ENCODE measurements at regions not wholly inside any gene's neighbourhood (a gene's known extent, or its start where the extent isn't known, plus 50 kb on each side); places are given as distances from the start of the nearest gene placed in this dataset.

DNA sequence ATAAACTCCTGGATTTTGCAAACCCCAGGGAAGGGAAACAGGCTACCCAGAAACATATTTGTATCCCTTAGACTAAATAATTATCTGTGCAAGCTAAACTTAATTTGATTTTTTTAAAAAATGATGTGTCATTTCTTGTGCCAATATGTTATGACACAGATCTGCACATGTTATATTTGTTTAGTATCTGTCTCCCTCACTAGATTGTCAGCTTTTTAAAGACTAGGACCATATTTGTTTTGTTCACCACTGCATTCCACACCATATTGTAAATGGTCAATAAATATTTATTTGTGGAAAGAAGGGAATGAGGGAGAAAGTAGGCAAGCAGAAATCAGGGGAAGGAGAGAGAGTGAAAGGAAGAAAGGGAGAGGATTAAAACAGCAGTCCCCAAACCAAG, 143.3 kb upstream of the TNPO1 start:
- Histone ChIP-seq H3K9me2 (ENCODE audit: insufficient read depth, low read length) (no peaks in the 10 kb centered on the region), H3K9ac (ENCODE audit: low read length) (no peak overlapping the region), H4K20me1 (ENCODE audit: insufficient read depth) (no peaks in the 10 kb centered on the region), H2AFZ (ENCODE audit: low read depth, low read length) (no peak overlapping the region), H3K4me3 (ENCODE audit: low read length) (no peak overlapping the region), H3K79me2 (replicated peaks; ENCODE audit: insufficient read depth, low read length) (no peaks in the 10 kb centered on the region), H3K4me2 (ENCODE audit: low read length) (no peak overlapping the region), H3K27me3 (ENCODE audit: insufficient read depth, low read depth, low read length) (no peaks in the 10 kb centered on the region), H3K9me3 (ENCODE audit: low read length) (peaks cover 4% of the 10 kb centered on the region), H3K36me3 (ENCODE audit: insufficient read depth, low read length) (no peaks in the 10 kb centered on the region), H3K27ac (ENCODE audit: low read length) (no peak overlapping the region), H3F3A (ENCODE audit: insufficient read depth, low read length, poor library complexity, severe bottlenecking) (no peaks in the 10 kb centered on the region)
- TF ChIP-seq POLR2AphosphoS5 (IDR thresholded peaks at IDR 0.05) (no peak), EZH2 (IDR thresholded peaks at IDR 0.05; ENCODE audit: borderline replicate concordance, insufficient read depth, low read length, poor library complexity, severe bottlenecking) (no peak), SMC3 (conservative IDR thresholded peaks at IDR 0.05; ENCODE audit: poor library complexity) (no peak), EP300 (conservative IDR thresholded peaks at IDR 0.05; ENCODE audit: poor library complexity, severe bottlenecking) (no peak), RAD21 (conservative IDR thresholded peaks at IDR 0.05) (no peak), TAF1 (IDR thresholded peaks at IDR 0.05; ENCODE audit: low read depth) (no peak), MXI1 (conservative IDR thresholded peaks at IDR 0.05; ENCODE audit: poor library complexity, severe bottlenecking) (no peak)
- TF ChIP-seq, protein P1, sequence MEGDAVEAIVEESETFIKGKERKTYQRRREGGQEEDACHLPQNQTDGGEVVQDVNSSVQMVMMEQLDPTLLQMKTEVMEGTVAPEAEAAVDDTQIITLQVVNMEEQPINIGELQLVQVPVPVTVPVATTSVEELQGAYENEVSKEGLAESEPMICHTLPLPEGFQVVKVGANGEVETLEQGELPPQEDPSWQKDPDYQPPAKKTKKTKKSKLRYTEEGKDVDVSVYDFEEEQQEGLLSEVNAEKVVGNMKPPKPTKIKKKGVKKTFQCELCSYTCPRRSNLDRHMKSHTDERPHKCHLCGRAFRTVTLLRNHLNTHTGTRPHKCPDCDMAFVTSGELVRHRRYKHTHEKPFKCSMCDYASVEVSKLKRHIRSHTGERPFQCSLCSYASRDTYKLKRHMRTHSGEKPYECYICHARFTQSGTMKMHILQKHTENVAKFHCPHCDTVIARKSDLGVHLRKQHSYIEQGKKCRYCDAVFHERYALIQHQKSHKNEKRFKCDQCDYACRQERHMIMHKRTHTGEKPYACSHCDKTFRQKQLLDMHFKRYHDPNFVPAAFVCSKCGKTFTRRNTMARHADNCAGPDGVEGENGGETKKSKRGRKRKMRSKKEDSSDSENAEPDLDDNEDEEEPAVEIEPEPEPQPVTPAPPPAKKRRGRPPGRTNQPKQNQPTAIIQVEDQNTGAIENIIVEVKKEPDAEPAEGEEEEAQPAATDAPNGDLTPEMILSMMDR (IDR thresholded peaks at IDR 0.05; ENCODE audit: poor library complexity, severe bottlenecking), result no peak
- TF ChIP-seq, protein P2, sequence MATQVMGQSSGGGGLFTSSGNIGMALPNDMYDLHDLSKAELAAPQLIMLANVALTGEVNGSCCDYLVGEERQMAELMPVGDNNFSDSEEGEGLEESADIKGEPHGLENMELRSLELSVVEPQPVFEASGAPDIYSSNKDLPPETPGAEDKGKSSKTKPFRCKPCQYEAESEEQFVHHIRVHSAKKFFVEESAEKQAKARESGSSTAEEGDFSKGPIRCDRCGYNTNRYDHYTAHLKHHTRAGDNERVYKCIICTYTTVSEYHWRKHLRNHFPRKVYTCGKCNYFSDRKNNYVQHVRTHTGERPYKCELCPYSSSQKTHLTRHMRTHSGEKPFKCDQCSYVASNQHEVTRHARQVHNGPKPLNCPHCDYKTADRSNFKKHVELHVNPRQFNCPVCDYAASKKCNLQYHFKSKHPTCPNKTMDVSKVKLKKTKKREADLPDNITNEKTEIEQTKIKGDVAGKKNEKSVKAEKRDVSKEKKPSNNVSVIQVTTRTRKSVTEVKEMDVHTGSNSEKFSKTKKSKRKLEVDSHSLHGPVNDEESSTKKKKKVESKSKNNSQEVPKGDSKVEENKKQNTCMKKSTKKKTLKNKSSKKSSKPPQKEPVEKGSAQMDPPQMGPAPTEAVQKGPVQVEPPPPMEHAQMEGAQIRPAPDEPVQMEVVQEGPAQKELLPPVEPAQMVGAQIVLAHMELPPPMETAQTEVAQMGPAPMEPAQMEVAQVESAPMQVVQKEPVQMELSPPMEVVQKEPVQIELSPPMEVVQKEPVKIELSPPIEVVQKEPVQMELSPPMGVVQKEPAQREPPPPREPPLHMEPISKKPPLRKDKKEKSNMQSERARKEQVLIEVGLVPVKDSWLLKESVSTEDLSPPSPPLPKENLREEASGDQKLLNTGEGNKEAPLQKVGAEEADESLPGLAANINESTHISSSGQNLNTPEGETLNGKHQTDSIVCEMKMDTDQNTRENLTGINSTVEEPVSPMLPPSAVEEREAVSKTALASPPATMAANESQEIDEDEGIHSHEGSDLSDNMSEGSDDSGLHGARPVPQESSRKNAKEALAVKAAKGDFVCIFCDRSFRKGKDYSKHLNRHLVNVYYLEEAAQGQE (IDR thresholded peaks at IDR 0.05; ENCODE audit: borderline replicate concordance), result no peak

DNA sequence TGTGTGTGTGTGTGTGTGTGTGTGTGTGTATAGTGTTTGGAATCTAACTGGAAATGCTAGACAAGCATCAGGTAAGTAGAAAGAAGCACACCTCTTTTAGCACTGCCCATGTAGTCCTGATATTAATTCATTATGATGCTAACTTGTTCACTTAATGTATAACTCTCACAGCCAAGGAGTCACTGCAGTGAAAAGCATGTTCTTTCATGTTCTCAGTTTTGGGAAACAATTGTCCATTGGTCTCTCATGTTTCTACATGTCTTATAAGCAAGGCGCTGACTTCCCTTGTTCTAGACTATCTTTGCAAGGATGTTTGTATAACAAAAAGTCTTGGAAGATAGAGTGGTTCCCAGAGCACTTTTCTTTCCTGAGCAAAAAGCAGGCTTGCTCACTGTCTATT, 148.8 kb upstream of the TNPO1 start:
- Histone ChIP-seq H3K79me2 (replicated peaks; ENCODE audit: insufficient read depth, low read length) (no peaks in the 10 kb centered on the region), H3F3A (ENCODE audit: insufficient read depth, low read length, poor library complexity, severe bottlenecking) (no peaks in the 10 kb centered on the region), H3K9ac (ENCODE audit: low read length) (no peak overlapping the region), H3K27ac (ENCODE audit: low read length) (no peak overlapping the region), H3K27me3 (ENCODE audit: insufficient read depth, low read depth, low read length) (no peaks in the 10 kb centered on the region), H3K4me3 (ENCODE audit: low read length) (no peak overlapping the region), H4K20me1 (ENCODE audit: insufficient read depth) (no peaks in the 10 kb centered on the region), H3K9me2 (ENCODE audit: insufficient read depth, low read length) (no peaks in the 10 kb centered on the region), H3K9me3 (ENCODE audit: low read length) (no peaks in the 10 kb centered on the region), H3K4me2 (ENCODE audit: low read length) (no peak overlapping the region), H3K36me3 (ENCODE audit: insufficient read depth, low read length) (no peaks in the 10 kb centered on the region), H2AFZ (ENCODE audit: low read depth, low read length) (no peak overlapping the region)
- TF ChIP-seq, protein P2 (IDR thresholded peaks at IDR 0.05; ENCODE audit: borderline replicate concordance), result no peak
- TF ChIP-seq EP300 (conservative IDR thresholded peaks at IDR 0.05; ENCODE audit: poor library complexity, severe bottlenecking), result no peak
- TF ChIP-seq TAF1 (IDR thresholded peaks at IDR 0.05; ENCODE audit: low read depth), result no peak
- no peak for TF ChIP-seq RAD21 (conservative IDR thresholded peaks at IDR 0.05)
- TF ChIP-seq POLR2AphosphoS5 (IDR thresholded peaks at IDR 0.05), result no peak
- TF ChIP-seq SMC3 (conservative IDR thresholded peaks at IDR 0.05; ENCODE audit: poor library complexity), result no peak
- no peak for TF ChIP-seq EZH2 (IDR thresholded peaks at IDR 0.05; ENCODE audit: borderline replicate concordance, insufficient read depth, low read length, poor library complexity, severe bottlenecking)
- TF ChIP-seq, protein P1 (IDR thresholded peaks at IDR 0.05; ENCODE audit: poor library complexity, severe bottlenecking), result no peak
- TF ChIP-seq MXI1 (conservative IDR thresholded peaks at IDR 0.05; ENCODE audit: poor library complexity, severe bottlenecking), result no peak

All from neural cell (in vitro differentiated cells).